GM21360 (cell line): ENCODE measurements at regions not wholly inside any gene's neighbourhood (a gene's known extent, or its start where the extent isn't known, plus 50 kb on each side); places are given as distances from the start of the nearest gene placed in this dataset.

ENCODE experiments used
- ATAC-seq: cut with Tn5 transposase; IDR thresholded peaks from one replicate; pipeline ENCODE4 v1.9.1; 2021; ENCODE audit warnings: mild to moderate bottlenecking, moderate library complexity; ENCODE audit not compliant: unreplicated experiment

GRCh38 chr12:115408642-115409041, 724.7 kb upstream of the TBX3 start:
- no peak for ATAC-seq

GRCh38 chr12:115407723-115408122, 723.7 kb upstream of the TBX3 start:
- ATAC-seq = no peak

GRCh38 chr12:115407036-115407435, 723.1 kb upstream of the TBX3 start:
- ATAC-seq = no peak

- no peak for ATAC-seq
These were observed 721.5 kb upstream of the TBX3 start for GRCh38 chr12:115405471-115405860.

- ATAC-seq = no peak
These were observed 720.9 kb upstream of the TBX3 start for GRCh38 chr12:115404761-115405470.

GRCh38 chr12:115403689-115404088, 719.7 kb upstream of the TBX3 start:
- ATAC-seq = no peak

- no peak for ATAC-seq
These were observed 719.3 kb upstream of the TBX3 start for GRCh38 chr12:115403253-115403652.

- no peak for ATAC-seq
These were observed 718.6 kb upstream of the TBX3 start for GRCh38 chr12:115402443-115403180.

GRCh38 chr12:115401761-115402160, 717.8 kb upstream of the TBX3 start:
- no peak for ATAC-seq

GRCh38 chr12:115400011-115400410, 716.0 kb upstream of the TBX3 start:
- ATAC-seq = no peak

GRCh38 chr12:115398311-115398781, 714.4 kb upstream of the TBX3 start:
- no peak for ATAC-seq

GRCh38 chr12:115396567-115396966, 712.6 kb upstream of the TBX3 start:
- no peak for ATAC-seq

- ATAC-seq = no peak
These were observed 710.7 kb upstream of the TBX3 start for GRCh38 chr12:115394496-115395220.

- ATAC-seq = no peak
These were observed 704.2 kb upstream of the TBX3 start for GRCh38 chr12:115388139-115388538.

- ATAC-seq = no peak
These were observed 703.5 kb upstream of the TBX3 start for GRCh38 chr12:115387467-115387901.

- ATAC-seq = no peak
These were observed 703.0 kb upstream of the TBX3 start for GRCh38 chr12:115386946-115387345.

- ATAC-seq = no peak
These were observed 701.2 kb upstream of the TBX3 start for GRCh38 chr12:115385141-115385540.

- ATAC-seq = no peak
These were observed 700.4 kb upstream of the TBX3 start for GRCh38 chr12:115384391-115384790.

- no peak for ATAC-seq
These were observed 699.7 kb upstream of the TBX3 start for GRCh38 chr12:115383668-115384067.

- ATAC-seq = no peak
These were observed 698.7 kb upstream of the TBX3 start for GRCh38 chr12:115382681-115383080.

- ATAC-seq = no peak
These were observed 696.7 kb upstream of the TBX3 start for GRCh38 chr12:115380546-115381120.
